ENCODE measurements at regions not wholly inside any gene's neighbourhood (a gene's known extent, or its start where the extent isn't known, plus 50 kb on each side); places are given as distances from the start of the nearest gene placed in this dataset.
A peak's percentile ranks its signal among the peaks of the same experiment; 100 is the strongest.

DNA sequence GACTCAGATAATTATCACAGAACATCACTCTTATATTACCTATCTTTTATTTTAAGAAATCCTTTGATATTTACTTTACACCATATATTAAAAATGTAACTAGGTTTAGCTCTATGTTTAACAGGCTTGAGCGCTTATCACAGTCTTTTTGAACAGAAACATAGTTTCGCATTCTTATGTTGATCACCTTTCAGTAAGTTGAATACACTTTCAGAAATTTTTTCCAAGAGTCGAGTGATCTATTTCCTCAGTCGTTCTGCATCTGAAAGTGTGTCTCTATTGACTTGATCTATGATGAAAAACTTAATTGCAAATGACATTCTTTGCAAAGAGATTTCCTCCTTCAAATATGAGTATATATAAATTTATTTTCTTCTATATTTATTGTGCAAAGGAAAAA is 516.6 kb upstream of the KCNMB2 start:
- no peak for ATAC-seq
- TF ChIP-seq TOX (CRISPR knock-in tag; IDR thresholded peaks at IDR 0.05; ENCODE audit: borderline replicate concordance) (no peak), RARB (CRISPR knock-in tag; IDR thresholded peaks at IDR 0.05) (no peak), ESRRG (CRISPR knock-in tag; IDR thresholded peaks at IDR 0.05) (no peak), ZFP30 (CRISPR knock-in tag; IDR thresholded peaks at IDR 0.05) (no peak), ZNF70 (CRISPR knock-in tag; IDR thresholded peaks at IDR 0.05) (no peak), ZC3H10 (CRISPR knock-in tag; IDR thresholded peaks at IDR 0.05) (no peak), ZFP3 (CRISPR knock-in tag; IDR thresholded peaks at IDR 0.05) (no peak), ZNF8 (CRISPR knock-in tag; IDR thresholded peaks at IDR 0.05) (no peak), GLIS3 (CRISPR knock-in tag; IDR thresholded peaks at IDR 0.05) (no peak), ARNTL (CRISPR knock-in tag; IDR thresholded peaks at IDR 0.05; ENCODE audit: borderline replicate concordance, low read depth) (no peak), BACH2 (CRISPR knock-in tag; IDR thresholded peaks at IDR 0.05; ENCODE audit: borderline replicate concordance) (no peak), CSDC2 (CRISPR knock-in tag; IDR thresholded peaks at IDR 0.05) (no peak), SNAI2 (CRISPR knock-in tag; IDR thresholded peaks at IDR 0.05) (no peak), ISL1 (CRISPR knock-in tag; IDR thresholded peaks at IDR 0.05) (no peak), TCF4 (CRISPR knock-in tag; IDR thresholded peaks at IDR 0.05; ENCODE audit: borderline replicate concordance) (no peak)
- TF ChIP-seq, protein P1, sequence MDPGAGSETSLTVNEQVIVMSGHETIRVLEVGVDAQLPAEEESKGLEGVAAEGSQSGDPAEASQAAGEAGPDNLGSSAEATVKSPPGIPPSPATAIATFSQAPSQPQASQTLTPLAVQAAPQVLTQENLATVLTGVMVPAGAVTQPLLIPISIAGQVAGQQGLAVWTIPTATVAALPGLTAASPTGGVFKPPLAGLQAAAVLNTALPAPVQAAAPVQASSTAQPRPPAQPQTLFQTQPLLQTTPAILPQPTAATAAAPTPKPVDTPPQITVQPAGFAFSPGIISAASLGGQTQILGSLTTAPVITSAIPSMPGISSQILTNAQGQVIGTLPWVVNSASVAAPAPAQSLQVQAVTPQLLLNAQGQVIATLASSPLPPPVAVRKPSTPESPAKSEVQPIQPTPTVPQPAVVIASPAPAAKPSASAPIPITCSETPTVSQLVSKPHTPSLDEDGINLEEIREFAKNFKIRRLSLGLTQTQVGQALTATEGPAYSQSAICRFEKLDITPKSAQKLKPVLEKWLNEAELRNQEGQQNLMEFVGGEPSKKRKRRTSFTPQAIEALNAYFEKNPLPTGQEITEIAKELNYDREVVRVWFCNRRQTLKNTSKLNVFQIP (CRISPR knock-in tag; IDR thresholded peaks at IDR 0.05; ENCODE audit: borderline replicate concordance, low read depth), result no peak
- TF ChIP-seq, protein P2, sequence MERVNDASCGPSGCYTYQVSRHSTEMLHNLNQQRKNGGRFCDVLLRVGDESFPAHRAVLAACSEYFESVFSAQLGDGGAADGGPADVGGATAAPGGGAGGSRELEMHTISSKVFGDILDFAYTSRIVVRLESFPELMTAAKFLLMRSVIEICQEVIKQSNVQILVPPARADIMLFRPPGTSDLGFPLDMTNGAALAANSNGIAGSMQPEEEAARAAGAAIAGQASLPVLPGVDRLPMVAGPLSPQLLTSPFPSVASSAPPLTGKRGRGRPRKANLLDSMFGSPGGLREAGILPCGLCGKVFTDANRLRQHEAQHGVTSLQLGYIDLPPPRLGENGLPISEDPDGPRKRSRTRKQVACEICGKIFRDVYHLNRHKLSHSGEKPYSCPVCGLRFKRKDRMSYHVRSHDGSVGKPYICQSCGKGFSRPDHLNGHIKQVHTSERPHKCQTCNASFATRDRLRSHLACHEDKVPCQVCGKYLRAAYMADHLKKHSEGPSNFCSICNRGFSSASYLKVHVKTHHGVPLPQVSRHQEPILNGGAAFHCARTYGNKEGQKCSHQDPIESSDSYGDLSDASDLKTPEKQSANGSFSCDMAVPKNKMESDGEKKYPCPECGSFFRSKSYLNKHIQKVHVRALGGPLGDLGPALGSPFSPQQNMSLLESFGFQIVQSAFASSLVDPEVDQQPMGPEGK (CRISPR knock-in tag; IDR thresholded peaks at IDR 0.05; ENCODE audit: borderline replicate concordance), result no peak
- TF ChIP-seq, protein P3, sequence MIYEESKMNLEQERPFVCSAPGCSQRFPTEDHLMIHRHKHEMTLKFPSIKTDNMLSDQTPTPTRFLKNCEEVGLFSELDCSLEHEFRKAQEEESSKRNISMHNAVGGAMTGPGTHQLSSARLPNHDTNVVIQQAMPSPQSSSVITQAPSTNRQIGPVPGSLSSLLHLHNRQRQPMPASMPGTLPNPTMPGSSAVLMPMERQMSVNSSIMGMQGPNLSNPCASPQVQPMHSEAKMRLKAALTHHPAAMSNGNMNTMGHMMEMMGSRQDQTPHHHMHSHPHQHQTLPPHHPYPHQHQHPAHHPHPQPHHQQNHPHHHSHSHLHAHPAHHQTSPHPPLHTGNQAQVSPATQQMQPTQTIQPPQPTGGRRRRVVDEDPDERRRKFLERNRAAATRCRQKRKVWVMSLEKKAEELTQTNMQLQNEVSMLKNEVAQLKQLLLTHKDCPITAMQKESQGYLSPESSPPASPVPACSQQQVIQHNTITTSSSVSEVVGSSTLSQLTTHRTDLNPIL (CRISPR knock-in tag; IDR thresholded peaks at IDR 0.05; ENCODE audit: low read depth), result no peak

DNA sequence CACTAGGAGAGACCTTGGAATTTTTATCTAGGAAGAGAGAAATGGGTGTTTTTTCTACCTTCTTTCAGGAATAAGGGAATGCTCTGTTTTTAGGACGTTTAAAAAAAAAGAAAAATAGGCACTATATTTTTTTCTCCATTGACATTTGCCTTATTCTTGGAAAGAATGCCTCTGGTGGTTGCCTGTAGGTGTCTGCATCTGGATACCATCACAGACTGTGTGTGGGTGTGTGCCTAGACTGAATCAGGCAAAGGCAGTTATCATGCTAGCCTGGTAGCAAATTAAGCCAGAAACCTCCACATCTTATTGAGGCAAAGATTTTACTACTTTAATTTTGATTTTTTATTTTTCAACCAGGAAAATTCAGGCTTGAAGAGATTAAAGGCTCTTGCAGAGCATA is 513.6 kb upstream of the KCNMB2 start:
- ATAC-seq, result peak; percentile 46; the same call in 1 of the 3 replicates
- TF ChIP-seq PPARA (CRISPR knock-in tag; IDR thresholded peaks at IDR 0.05; ENCODE audit: borderline replicate concordance) (no peak), ZFP3 (CRISPR knock-in tag; IDR thresholded peaks at IDR 0.05) (no peak), SNAI2 (CRISPR knock-in tag; IDR thresholded peaks at IDR 0.05) (no peak), OSR1 (CRISPR knock-in tag; IDR thresholded peaks at IDR 0.05) (no peak), ZC3H10 (CRISPR knock-in tag; IDR thresholded peaks at IDR 0.05) (no peak), GLIS3 (CRISPR knock-in tag; IDR thresholded peaks at IDR 0.05) (no peak), ESRRG (CRISPR knock-in tag; IDR thresholded peaks at IDR 0.05) (no peak), ARNTL (CRISPR knock-in tag; IDR thresholded peaks at IDR 0.05; ENCODE audit: borderline replicate concordance, low read depth) (no peak)
- TF ChIP-seq, protein P3 (CRISPR knock-in tag; IDR thresholded peaks at IDR 0.05; ENCODE audit: low read depth), result no peak
- TF ChIP-seq, protein P1 (CRISPR knock-in tag; IDR thresholded peaks at IDR 0.05; ENCODE audit: borderline replicate concordance, low read depth), result no peak
- TF ChIP-seq, protein P4, sequence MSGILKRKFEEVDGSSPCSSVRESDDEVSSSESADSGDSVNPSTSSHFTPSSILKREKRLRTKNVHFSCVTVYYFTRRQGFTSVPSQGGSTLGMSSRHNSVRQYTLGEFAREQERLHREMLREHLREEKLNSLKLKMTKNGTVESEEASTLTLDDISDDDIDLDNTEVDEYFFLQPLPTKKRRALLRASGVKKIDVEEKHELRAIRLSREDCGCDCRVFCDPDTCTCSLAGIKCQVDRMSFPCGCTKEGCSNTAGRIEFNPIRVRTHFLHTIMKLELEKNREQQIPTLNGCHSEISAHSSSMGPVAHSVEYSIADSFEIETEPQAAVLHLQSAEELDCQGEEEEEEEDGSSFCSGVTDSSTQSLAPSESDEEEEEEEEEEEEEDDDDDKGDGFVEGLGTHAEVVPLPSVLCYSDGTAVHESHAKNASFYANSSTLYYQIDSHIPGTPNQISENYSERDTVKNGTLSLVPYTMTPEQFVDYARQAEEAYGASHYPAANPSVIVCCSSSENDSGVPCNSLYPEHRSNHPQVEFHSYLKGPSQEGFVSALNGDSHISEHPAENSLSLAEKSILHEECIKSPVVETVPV (CRISPR knock-in tag; IDR thresholded peaks at IDR 0.05), result no peak
- TF ChIP-seq, protein P2 (CRISPR knock-in tag; IDR thresholded peaks at IDR 0.05; ENCODE audit: borderline replicate concordance), result no peak

Measured in SK-N-SH treated with all-trans-retinoic acid at 6 μM for 48 hours (cell line).